Activated CD4-positive, alpha-beta T cell treated with anti-CD3 and anti-CD28 coated beads for 48 hours (primary cell): ENCODE measurements at regions not wholly inside any gene's neighbourhood (a gene's known extent, or its start where the extent isn't known, plus 50 kb on each side); places are given as distances from the start of the nearest gene placed in this dataset.
"Not testable (repeated sequence)": the region's sequence is repeated elsewhere in the genome, so short reads cannot be mapped to it uniquely, and the experiment has no call there.

Source experiments
- DNase-seq: peaks from one replicate; pipeline ENCODE4 v3.0.0-alpha.2; 2020

GRCh38 chr3:152103257-152103656 lies 165.5 kb upstream of the MBNL1 start:
- no peak for DNase-seq

- DNase-seq: no peak
Measured at GRCh38 chr3:152104847-152105415, 163.8 kb upstream of the MBNL1 start.

- DNase-seq: no peak
Measured at GRCh38 chr3:152105446-152105845, 163.3 kb upstream of the MBNL1 start.

GRCh38 chr3:152109038-152109437 lies 159.7 kb upstream of the MBNL1 start:
- no peak for DNase-seq

- DNase-seq: no peak
Measured at GRCh38 chr3:152113413-152113812, 155.3 kb upstream of the MBNL1 start.

- no peak for DNase-seq
Measured at GRCh38 chr3:152113992-152114651, 154.6 kb upstream of the MBNL1 start.

- DNase-seq: no peak
Measured at GRCh38 chr3:152120601-152121269, 148.0 kb upstream of the MBNL1 start.

- no peak for DNase-seq
Measured at GRCh38 chr3:152121270-152121636, 147.5 kb upstream of the MBNL1 start.

- DNase-seq: no peak
Measured at GRCh38 chr3:152122851-152123250, 145.9 kb upstream of the MBNL1 start.

GRCh38 chr3:152123457-152123856 lies 145.3 kb upstream of the MBNL1 start:
- DNase-seq: no peak

GRCh38 chr3:152126260-152126659 lies 142.5 kb upstream of the MBNL1 start:
- DNase-seq: no peak

- peak; percentile 34 for DNase-seq
Measured at GRCh38 chr3:152127058-152127457, 141.7 kb upstream of the MBNL1 start.

GRCh38 chr3:152128356-152128755 lies 140.4 kb upstream of the MBNL1 start:
- DNase-seq: no peak

GRCh38 chr3:152139651-152140050 lies 129.1 kb upstream of the MBNL1 start:
- no peak for DNase-seq

GRCh38 chr3:152146461-152146860 lies 122.3 kb upstream of the MBNL1 start:
- DNase-seq: no peak

- DNase-seq: no peak
Measured at GRCh38 chr3:152147748-152148147, 121.0 kb upstream of the MBNL1 start.

- DNase-seq: no peak
Measured at GRCh38 chr3:152148579-152148978, 120.2 kb upstream of the MBNL1 start.

- DNase-seq: no peak
Measured at GRCh38 chr3:152149832-152150231, 118.9 kb upstream of the MBNL1 start.

GRCh38 chr3:152151216-152151876 lies 117.4 kb upstream of the MBNL1 start:
- peak; percentile 7 for DNase-seq

GRCh38 chr3:152151877-152152765 lies 116.6 kb upstream of the MBNL1 start:
- not testable (repeated sequence) for DNase-seq

GRCh38 chr3:152153115-152153514 lies 115.6 kb upstream of the MBNL1 start:
- DNase-seq: not testable (repeated sequence)

GRCh38 chr3:152155246-152156020 lies 113.3 kb upstream of the MBNL1 start:
- no peak for DNase-seq
